Skeletal muscle satellite cell (primary cell): ENCODE measurements at regions not wholly inside any gene's neighbourhood (a gene's known extent, or its start where the extent isn't known, plus 50 kb on each side); places are given as distances from the start of the nearest gene placed in this dataset.

Experiments
- H3K27me3 ChIP-seq: 2 replicates; pipeline ENCODE4 v1.7.0; 2013; ENCODE audit warnings: low read length; ENCODE audit not compliant: control insufficient read depth, insufficient read depth
- H3K36me3 ChIP-seq: 2 replicates; pipeline ENCODE4 v1.7.0; 2013; ENCODE audit warnings: mild to moderate bottlenecking, control low read depth, low read length; ENCODE audit not compliant: insufficient read depth
- H3K4me1 ChIP-seq: 2 replicates; pipeline ENCODE4 v1.7.0; 2013; ENCODE audit warnings: low read length; ENCODE audit not compliant: control insufficient read depth, insufficient read depth
- H3K4me2 ChIP-seq: 2 replicates; pipeline ENCODE4 v1.7.0; 2013; ENCODE audit warnings: mild to moderate bottlenecking, low read length
- H3K4me3 ChIP-seq: 2 replicates; pipeline ENCODE4 v1.7.0; 2013; ENCODE audit warnings: low read length
- H3K9ac ChIP-seq: 2 replicates; pipeline ENCODE4 v1.7.0; 2013; ENCODE audit warnings: mild to moderate bottlenecking, low read depth, low read length, moderate library complexity
- H3K9me3 ChIP-seq: replicated peaks from 2 replicates; pipeline ENCODE4 v1.7.0; 2013; ENCODE audit warnings: mild to moderate bottlenecking, control low read depth, low read length

- H3K36me3 ChIP-seq, result no peaks in the 10 kb centered on the region
- no peak overlapping the region for H3K9ac ChIP-seq
- H3K4me2 ChIP-seq, result no peak overlapping the region
- H3K4me3 ChIP-seq, result no peak overlapping the region
- H3K4me1 ChIP-seq, result no peaks in the 10 kb centered on the region
- H3K9me3 ChIP-seq, result no peaks in the 10 kb centered on the region
- no peaks in the 10 kb centered on the region for H3K27me3 ChIP-seq
Measured at GRCh38 chr4:66229885-66230284, 559.6 kb upstream of the EPHA5 start.

GRCh38 chr4:66225539-66225938 is 555.2 kb upstream of the EPHA5 start:
- Histone ChIP-seq H3K4me1 (no peaks in the 10 kb centered on the region), H3K27me3 (no peaks in the 10 kb centered on the region)

GRCh38 chr4:66223068-66223703 is 552.9 kb upstream of the EPHA5 start:
- no peak overlapping the region for H3K9ac ChIP-seq
- no peaks in the 10 kb centered on the region for H3K27me3 ChIP-seq
- no peaks in the 10 kb centered on the region for H3K36me3 ChIP-seq
- no peaks in the 10 kb centered on the region for H3K9me3 ChIP-seq
- no peaks in the 10 kb centered on the region for H3K4me1 ChIP-seq
- no peak overlapping the region for H3K4me2 ChIP-seq
- H3K4me3 ChIP-seq, result no peak overlapping the region

More at GRCh38 chr4:66225539-66225938, 555.2 kb upstream of the EPHA5 start:
- Histone ChIP-seq H3K9me3 (no peaks in the 10 kb centered on the region), H3K36me3 (no peaks in the 10 kb centered on the region), H3K9ac (no peak overlapping the region), H3K4me3 (no peak overlapping the region), H3K4me2 (no peak overlapping the region)

GRCh38 chr4:66219401-66219800 is 549.1 kb upstream of the EPHA5 start:
- H3K36me3 ChIP-seq, result no peaks in the 10 kb centered on the region
- no peak overlapping the region for H3K4me3 ChIP-seq
- H3K9ac ChIP-seq, result no peak overlapping the region
- no peaks in the 10 kb centered on the region for H3K27me3 ChIP-seq
- H3K4me1 ChIP-seq, result no peaks in the 10 kb centered on the region
- no peaks in the 10 kb centered on the region for H3K9me3 ChIP-seq
- no peak overlapping the region for H3K4me2 ChIP-seq

DNA sequence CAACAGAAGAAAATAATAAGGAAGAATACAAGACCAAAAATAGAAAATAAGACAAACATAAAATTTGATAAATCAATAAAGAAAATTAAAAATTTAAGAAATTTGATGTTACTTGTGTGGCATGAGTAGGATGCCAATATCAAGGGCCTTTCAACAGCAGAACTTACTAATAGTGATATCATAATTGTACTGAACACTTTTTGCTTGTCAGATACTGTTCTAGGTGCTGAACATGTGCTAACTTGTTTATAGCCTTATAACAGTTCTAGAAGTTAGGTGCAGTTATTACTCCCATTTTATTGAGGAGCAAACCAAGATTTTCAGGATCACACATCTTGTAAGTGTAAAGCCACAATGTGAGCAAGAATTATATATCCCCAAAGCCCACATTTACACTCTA is 546.0 kb upstream of the EPHA5 start:
- Histone ChIP-seq H3K9ac (no peak overlapping the region), H3K4me3 (no peak overlapping the region), H3K9me3 (no peaks in the 10 kb centered on the region), H3K27me3 (no peaks in the 10 kb centered on the region), H3K36me3 (no peaks in the 10 kb centered on the region), H3K4me1 (no peaks in the 10 kb centered on the region), H3K4me2 (no peak overlapping the region)

DNA sequence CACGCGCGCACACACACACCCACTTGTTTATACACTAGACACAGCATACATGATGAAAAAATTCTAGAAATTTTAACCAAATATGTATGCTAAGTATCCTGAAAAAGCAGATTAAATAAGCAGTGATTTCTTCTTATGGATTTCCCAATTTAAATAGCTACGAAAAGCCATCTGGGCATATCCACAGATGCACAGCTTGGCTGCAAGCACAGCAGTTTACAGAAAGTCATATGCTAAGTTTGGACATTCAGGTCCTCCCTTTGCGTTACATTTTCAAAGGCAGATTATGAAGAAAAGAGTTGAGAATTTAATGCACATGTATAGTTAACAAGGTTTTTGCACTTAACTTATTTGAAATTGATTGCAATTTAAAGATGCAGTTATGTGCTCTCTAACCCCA is 542.2 kb upstream of the EPHA5 start:
- H3K27me3 ChIP-seq, result no peaks in the 10 kb centered on the region
- H3K4me3 ChIP-seq, result no peak overlapping the region
- no peaks in the 10 kb centered on the region for H3K9me3 ChIP-seq
- no peak overlapping the region for H3K9ac ChIP-seq
- H3K36me3 ChIP-seq, result no peaks in the 10 kb centered on the region
- no peak overlapping the region for H3K4me2 ChIP-seq
- H3K4me1 ChIP-seq, result no peaks in the 10 kb centered on the region

GRCh38 chr4:66204534-66205247 is 534.4 kb upstream of the EPHA5 start:
- no peak overlapping the region for H3K9ac ChIP-seq
- H3K9me3 ChIP-seq, result no peaks in the 10 kb centered on the region
- no peaks in the 10 kb centered on the region for H3K36me3 ChIP-seq
- H3K4me1 ChIP-seq, result no peaks in the 10 kb centered on the region
- H3K27me3 ChIP-seq, result no peaks in the 10 kb centered on the region
- H3K4me3 ChIP-seq, result no peak overlapping the region
- H3K4me2 ChIP-seq, result no peak overlapping the region

- H3K27me3 ChIP-seq, result no peaks in the 10 kb centered on the region
- no peaks in the 10 kb centered on the region for H3K36me3 ChIP-seq
Measured at GRCh38 chr4:66202870-66203269, 532.6 kb upstream of the EPHA5 start.

GRCh38 chr4:66197451-66197850 is 527.2 kb upstream of the EPHA5 start:
- H3K9me3 ChIP-seq, result no peaks in the 10 kb centered on the region
- no peak overlapping the region for H3K4me3 ChIP-seq
- no peaks in the 10 kb centered on the region for H3K36me3 ChIP-seq
- no peaks in the 10 kb centered on the region for H3K4me1 ChIP-seq
- no peak overlapping the region for H3K9ac ChIP-seq
- no peak overlapping the region for H3K4me2 ChIP-seq
- H3K27me3 ChIP-seq, result no peaks in the 10 kb centered on the region

More at GRCh38 chr4:66202870-66203269, 532.6 kb upstream of the EPHA5 start:
- H3K9ac ChIP-seq, result no peak overlapping the region
- no peaks in the 10 kb centered on the region for H3K9me3 ChIP-seq
- H3K4me1 ChIP-seq, result no peaks in the 10 kb centered on the region
- H3K4me3 ChIP-seq, result no peak overlapping the region
- H3K4me2 ChIP-seq, result no peak overlapping the region

- Histone ChIP-seq H3K4me1 (no peaks in the 10 kb centered on the region), H3K9ac (no peak overlapping the region), H3K4me2 (no peak overlapping the region), H3K4me3 (no peak overlapping the region), H3K36me3 (no peaks in the 10 kb centered on the region), H3K27me3 (no peaks in the 10 kb centered on the region), H3K9me3 (no peaks in the 10 kb centered on the region)
Measured at GRCh38 chr4:66193487-66193886, 523.2 kb upstream of the EPHA5 start.

- H3K4me1 ChIP-seq, result no peaks in the 10 kb centered on the region
- H3K4me3 ChIP-seq, result no peak overlapping the region
- H3K27me3 ChIP-seq, result no peaks in the 10 kb centered on the region
- no peak overlapping the region for H3K4me2 ChIP-seq
- H3K36me3 ChIP-seq, result no peaks in the 10 kb centered on the region
- no peaks in the 10 kb centered on the region for H3K9me3 ChIP-seq
- H3K9ac ChIP-seq, result no peak overlapping the region
Measured at GRCh38 chr4:66187175-66187720, 517.0 kb upstream of the EPHA5 start.

- no peaks in the 10 kb centered on the region for H3K27me3 ChIP-seq
- H3K4me1 ChIP-seq, result no peaks in the 10 kb centered on the region
- H3K4me3 ChIP-seq, result no peak overlapping the region
- H3K36me3 ChIP-seq, result no peaks in the 10 kb centered on the region
- no peak overlapping the region for H3K9ac ChIP-seq
- no peak overlapping the region for H3K4me2 ChIP-seq
- no peaks in the 10 kb centered on the region for H3K9me3 ChIP-seq
Measured at GRCh38 chr4:66186095-66186494, 515.8 kb upstream of the EPHA5 start.
